ENCODE measurements at regions not wholly inside any gene's neighbourhood (a gene's known extent, or its start where the extent isn't known, plus 50 kb on each side); places are given as distances from the start of the nearest gene placed in this dataset.
"Not testable (repeated sequence)": the region's sequence is repeated elsewhere in the genome, so short reads cannot be mapped to it uniquely, and the experiment has no call there.

DNA sequence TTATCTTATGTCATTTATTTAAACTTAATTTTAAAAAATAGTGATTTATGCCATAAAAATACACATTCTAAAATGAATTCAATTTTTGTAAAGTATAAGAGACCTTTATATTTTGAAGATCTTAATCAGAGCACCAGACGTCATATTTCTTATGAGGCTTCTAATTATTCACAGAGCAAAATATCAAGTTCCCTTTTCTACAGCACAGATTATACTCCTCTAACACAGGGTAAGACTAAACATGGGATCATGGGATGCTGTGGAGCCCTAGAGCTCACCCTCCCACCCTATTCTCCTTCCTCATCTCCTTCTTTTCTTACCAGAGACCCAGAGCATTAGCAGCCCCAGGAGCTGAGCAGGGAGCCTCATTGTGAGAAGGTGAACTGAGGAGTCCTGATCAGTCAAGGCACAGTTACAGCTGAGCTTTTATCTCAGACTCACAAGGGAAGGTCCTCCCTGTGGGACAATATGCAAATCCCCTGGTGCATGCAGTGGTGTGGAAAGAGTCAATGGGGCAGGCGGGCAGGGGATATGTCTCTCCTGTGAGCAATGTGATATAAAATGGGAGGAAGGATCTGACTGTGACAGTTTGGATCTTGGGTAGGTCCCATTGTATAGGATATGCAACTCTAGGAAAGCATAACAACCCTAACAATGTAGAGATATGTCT is 530.7 kb downstream of the RPIA start:
- not testable (repeated sequence) for DNase-seq (ENCODE audit: low read depth)

DNA sequence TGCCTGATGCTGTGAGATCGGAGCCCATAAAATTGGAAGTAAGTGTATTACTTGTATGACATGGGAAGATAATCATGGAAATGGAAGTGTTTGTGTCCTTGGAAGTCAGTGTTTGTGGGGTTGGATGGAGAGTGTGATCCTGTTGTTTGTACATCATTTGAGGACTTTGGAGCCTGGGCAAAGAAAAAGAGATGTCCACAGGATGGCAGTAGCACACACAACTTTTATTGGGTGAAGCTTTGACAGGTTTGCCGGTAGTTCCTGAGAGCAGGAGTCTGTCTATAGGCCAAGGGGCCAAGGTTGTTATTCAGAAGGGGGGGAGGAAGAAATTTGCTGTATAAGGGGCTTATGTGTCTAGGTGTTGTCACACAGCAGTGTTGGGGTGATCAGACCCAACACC is 533.3 kb downstream of the RPIA start:
- not testable (repeated sequence) for DNase-seq (ENCODE audit: low read depth)

DNA sequence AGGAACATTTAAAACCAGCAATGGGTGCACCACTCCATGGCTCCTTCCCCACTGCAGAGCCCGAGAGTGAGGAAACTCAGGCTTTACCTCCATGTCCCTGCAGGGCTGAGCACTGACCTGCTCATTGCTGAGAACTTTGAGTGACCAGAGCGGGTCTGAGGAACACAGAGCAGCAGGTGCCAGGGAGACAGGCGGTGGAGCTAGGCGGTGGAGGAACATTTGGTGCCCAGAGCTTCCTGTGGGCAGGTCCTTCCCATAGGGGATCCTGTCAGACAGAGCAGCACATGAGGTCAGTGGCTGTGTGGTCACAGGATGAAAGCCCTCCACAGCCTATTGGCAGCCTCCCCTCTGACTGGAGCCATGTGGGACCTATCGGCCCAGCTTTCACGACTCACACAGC is 538.5 kb downstream of the RPIA start:
- not testable (repeated sequence) for DNase-seq (ENCODE audit: low read depth)

DNA sequence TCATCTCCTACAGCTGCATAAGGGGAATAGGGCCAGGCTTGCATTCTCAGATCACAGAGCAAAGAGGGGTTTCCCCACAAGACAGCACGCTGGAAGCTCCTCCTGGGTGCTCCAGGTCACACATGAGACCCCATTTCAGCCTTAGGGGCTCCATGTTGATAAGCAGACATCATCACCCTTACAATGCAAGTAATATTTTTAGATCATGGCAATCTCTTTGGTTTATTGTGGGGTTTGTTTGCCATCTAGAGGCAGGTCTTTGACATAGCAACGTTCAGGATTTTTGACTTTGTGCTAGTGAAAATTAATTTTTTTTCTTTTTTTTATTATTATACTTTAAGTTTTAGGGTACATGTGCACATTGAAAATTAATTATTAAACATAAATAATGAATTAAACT is 539.8 kb downstream of the RPIA start:
- DNase-seq (ENCODE audit: low read depth), result not testable (repeated sequence)

DNA sequence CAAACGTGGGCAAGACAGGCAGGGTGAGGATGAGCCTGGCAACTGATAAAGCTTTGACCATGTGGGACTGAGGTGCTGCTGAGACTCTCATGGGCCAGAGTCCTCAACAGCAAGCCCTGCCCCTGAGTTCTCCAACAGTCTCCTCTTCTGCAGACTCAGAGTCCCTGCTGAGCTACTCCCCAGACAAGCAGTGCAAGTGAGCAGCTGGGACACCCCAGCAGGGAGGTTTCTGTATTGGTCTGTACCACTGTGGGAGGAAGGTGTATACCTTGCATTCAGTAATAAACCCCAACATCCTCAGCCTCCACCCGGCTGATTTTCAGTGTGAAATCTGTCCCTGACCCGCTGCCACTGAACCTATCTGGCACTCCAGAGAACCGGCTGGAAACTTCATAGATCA is 542.5 kb downstream of the RPIA start:
- not testable (repeated sequence) for DNase-seq (ENCODE audit: low read depth)

DNA sequence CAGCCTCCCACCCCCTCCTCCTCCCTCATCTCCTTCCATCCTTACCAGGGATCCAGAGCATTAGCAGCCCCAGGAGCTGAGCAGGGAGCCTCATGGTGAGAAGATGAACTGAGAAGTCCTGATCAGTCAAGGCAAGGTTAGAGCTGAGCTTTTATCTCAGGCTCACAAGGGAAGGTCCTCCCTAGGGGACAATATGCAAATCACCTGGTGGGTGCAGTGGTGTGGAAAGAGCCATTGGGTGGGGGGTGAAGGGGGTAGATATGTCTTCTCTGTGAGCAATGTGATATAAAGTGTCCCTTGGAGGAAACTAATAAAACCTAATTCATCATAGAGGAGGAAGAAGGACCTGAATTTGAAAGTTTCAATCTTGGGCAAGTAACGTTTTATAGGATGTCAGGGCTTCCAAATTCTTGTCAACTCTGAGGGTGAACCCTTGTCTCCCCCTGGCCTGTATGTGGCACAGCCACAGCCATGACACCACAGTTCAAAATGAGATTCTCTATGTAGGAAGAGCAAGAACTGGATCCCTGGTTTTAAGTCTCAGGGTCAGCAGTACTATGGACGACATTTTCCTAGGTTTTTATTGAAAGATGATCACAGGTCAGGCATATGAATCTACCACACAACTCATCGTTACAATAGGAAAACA is 543.5 kb downstream of the RPIA start:
- not testable (repeated sequence) for DNase-seq (ENCODE audit: low read depth)

DNA sequence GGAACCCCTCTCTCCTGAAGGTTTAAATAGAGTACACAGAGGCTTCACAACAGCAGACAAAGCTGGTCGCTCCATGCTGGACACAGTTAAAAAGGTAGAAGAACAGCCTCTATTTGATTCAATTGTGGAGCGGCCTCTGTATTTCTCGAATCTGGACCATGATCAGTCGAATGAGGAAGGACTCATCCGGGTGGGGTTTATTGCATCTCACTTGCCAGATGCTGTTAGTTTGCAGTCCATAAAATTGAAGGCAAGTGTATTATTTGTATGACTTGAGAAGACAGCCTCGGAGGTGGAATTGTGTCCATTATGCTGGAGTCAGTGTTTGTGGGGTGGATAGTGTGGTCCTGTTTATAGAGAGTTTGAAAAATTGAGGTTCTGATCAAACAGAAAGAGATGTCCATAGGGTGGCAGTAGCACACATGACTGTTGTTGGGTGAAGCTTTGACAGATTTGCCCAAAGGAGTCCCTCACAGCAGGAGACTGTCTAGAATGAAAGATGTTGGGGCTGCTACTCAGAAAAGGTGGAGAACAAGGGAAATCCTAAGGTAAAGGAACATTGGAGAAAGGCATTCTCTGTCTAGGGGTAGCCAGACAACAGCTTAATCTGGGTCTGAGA is 545.5 kb downstream of the RPIA start:
- not testable (repeated sequence) for DNase-seq (ENCODE audit: low read depth)

DNA sequence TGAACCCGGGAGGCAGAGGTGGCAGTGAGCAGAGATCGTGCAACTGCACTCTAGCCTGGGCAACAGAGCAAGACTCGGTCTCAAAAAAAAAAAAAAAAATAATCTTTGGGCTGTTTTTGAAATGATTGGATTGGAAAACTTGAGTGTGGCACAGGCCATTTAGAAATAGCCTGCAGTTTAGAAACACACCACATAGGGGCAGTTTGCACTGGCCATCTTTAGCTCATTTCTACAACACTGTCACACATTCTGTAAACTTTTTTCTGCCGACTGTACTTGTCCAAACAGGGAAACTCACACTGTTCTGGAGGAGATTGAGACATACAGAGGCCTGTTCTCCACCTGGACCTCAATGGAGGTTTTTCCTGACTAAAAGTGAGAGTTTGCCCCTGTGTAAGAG is 546.3 kb downstream of the RPIA start:
- DNase-seq (ENCODE audit: low read depth), result not testable (repeated sequence)

DNA sequence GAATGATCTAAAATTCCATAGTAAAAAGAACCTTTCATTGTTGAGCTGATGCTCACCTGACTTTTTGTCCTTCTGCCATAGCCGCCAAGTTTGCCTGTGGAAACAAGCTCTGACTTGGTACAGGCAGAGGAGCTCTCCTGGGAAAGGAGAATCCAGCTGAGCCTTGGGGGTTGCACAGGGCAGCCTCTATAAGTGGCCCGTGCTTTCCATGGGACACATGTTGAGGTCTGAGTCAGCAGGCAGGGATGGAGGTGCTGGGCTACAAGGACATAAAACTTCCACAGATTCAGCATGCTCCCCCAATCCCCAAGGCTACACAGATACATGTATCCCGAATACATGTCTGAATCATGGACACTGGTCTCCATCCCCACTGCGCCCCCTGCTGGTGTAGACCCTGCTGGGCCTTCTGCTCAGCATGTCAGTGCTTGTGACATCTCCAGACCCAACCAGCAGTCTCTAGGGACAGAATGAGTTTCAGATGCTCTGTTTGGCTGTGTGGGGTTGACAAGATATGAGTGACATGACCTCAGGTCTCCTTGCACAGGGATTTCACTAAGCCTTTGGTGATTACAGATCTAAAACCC is 551.7 kb downstream of the RPIA start:
- DNase-seq (ENCODE audit: low read depth), result not testable (repeated sequence)

DNA sequence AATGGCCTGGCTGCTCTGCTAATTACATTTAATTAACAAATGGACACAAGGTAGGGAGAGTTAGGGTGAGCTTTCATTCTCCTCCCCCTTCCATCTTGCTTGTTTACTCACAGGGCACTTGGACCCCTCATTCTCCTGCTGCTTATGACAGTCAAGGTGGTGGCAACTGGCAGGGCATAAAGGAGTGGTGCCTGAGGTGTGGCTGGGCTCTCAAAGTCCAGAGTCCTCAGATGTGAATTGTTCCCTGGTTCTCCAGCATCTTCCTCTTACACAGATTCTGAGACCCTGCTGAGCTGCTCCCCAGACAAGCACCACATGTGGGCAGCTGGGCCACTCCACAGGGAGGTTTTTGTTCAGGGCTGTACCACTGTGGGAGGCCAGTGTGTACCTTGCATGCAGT is 552.9 kb downstream of the RPIA start:
- DNase-seq (ENCODE audit: low read depth), result not testable (repeated sequence)

DNA sequence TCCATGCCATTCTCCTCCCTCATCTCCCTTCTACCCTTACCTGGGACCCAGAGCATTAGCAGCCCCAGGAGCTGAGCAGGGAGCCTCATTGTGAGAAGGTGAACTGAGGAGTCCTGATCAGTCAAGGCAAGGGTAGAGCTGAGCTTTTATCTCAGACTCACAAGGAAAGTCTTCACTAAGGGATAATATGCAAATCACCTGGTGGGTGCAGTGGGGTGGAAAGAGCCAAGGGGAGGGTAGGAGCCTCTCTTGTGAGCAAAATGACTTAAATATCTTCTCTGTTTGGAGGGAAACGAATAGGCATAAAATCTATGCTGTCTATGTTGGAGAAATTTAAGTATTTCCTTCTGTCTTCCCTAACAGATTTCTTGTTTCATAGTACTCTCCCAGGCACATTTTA is 554.0 kb downstream of the RPIA start:
- DNase-seq (ENCODE audit: low read depth), result not testable (repeated sequence)

DNA sequence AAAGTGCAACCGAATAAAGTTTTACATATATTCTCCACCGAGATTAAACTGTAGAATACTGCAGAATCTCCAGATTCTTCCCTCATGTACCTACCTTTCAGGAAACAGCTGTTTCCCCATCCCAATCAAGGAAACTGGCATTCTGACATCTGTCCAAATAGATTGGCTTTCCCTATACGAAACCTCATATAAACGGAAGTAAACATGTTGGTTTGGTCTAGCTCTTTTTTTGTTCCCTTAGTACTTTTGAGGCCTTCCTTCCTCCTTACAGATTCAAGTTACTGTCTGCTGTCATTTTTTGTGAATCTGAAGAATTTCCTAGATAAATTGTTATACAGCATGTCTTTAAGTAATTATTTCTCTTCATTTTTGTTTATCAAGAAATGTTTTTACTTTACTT is 554.6 kb downstream of the RPIA start:
- DNase-seq (ENCODE audit: low read depth), result not testable (repeated sequence)

DNA sequence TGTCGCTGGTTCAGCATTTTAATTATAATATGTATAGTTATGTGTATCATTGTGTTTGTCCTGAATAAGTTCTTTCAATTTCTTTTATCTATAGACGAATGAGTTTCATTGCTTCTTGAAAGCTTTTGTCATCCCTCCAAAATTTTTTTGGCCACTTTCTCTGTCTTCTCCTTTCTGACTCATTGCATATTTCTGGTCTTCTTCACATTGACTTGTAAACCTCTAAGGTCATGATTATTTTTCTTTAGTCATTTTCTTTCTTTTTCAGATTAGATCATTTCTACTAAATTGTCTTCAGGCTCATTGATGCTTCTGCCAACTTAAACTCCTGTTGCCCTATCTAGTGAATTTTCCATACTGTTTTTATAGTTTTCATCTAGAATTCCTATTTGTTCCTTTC is 555.1 kb downstream of the RPIA start:
- DNase-seq (ENCODE audit: low read depth), result not testable (repeated sequence)

DNA sequence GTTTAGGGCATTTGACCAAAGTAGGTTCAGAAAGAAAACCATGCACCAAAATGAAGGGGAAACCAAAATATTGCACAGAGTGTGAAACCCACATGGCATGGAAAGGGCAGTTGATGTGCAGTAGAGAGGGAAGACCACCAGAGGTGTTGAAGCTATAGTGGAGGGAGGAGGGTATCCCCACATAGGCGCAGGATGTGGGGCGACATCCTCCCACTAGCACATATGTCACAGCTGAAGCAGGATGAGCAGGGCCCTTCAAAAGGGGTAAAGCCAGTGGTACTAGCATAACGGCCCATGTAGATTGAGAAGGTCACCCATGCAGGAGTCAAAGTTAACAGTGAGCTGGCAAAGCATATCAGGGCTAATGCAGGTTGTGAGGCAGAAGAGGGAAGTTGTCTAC is 563.5 kb downstream of the RPIA start:
- DNase-seq (ENCODE audit: low read depth), result not testable (repeated sequence)

DNA sequence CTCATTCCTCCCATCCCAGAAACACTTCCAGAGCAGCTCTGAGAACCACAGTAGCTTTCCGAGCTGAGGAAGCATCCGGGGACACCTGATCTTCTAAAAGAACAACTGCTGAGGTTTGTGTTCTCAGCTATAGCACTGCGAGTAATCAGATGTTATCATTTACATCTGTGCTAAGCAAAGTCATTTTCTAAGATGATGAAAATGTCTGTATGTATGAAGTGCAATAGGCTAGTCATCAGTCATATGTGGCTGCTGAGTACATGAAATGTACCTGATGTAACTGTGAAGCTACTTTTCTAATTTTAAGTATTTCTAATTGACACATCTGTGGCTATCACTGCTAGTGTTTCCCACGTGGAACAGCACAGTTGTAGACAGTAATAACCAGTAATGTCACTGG is 582.0 kb downstream of the RPIA start:
- not testable (repeated sequence) for DNase-seq (ENCODE audit: low read depth)

DNA sequence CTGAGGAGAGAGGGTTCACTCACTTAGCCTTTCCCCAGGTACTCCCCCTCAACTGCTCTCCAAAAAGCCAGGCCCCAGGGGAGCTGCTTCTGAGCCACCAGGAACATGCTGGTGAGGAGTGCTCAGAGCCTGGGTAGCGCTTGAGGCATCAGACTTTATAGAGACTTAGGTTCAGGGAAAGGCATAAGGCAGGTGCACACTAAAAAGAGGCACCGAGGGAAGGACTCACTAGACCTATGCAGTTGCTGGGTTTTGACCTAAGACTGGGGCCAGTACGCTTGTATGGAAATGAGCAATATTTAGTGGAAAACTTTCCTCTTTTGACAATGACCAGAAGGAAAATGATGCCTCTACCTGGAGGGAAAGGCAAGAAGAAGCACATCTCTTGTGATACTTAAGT is 589.1 kb downstream of the RPIA start:
- not testable (repeated sequence) for DNase-seq (ENCODE audit: low read depth)

DNA sequence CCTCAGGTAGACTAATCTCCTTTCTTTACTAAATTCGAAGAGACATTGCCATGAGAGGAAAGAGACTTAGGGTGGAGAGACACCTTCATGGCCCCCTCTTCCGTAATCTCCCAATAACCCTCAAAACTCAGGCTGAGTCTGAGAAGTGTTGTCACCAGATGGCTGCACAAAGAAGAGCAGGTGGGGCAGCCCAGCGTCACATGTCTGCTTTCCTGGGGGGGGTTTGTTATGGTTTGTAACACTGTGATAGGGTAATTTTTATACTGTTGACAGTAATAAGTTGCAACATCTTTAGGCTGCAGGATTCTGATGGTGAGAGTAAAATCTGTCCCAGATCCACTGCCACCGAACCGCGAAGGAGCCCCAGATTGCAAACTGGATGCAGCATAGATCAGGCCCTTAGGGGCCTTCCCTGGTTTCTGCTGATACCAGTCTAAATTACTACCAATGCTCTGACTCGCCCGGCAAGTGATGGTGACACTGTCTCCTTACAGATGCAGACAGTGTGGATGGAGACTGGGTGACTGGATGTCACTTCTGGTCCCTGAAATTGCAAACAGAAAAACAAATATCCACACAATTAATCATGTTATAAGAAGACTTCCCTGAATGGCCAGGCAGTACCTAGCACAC is 595.1 kb downstream of the RPIA start:
- not testable (repeated sequence) for DNase-seq (ENCODE audit: low read depth)

DNA sequence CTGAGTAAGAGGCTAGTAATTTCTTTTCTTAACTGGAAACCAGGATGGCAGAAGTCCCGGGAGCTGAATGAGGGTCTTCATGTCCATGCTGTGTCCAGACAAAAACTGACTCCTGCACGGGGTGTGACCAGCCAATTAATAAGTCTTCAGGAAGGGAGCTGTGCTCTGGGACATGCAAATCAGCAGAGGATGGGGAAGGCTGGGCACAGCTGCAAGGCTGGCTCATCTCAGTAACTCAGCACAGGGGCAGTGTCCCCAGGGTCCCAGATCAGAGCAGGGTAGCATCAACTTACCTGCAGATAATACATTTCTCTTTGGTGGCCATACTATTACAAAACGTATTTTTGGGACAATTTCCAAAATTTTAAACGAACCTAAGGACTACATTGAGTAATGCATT is 595.6 kb downstream of the RPIA start:
- DNase-seq (ENCODE audit: low read depth), result not testable (repeated sequence)

DNA sequence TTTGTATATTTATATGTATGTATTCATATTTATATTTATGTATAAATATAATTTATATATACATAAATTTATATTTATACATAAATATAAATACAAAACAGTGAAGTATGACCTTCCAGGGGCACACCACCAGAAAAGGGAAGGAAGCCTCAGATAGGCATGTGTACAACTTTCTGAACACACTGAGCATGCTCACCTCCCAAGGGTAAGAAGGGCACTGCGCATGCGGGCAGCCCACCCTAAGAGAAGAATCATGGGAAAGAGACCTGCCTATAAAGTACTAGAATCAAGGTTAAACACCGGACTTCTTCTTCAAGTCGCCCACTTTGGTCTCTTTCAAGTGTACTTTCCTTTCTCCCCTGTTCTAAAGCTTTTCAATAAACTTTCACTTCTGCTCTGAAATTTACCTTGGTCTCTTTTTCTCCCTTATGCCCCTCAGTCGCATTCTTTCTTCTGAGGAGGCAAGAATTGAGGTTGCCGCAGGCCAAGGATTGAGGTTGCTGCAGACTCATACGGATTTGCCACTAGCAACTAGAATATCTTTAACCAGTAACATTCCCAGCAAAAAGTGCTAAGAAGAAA is 600.3 kb downstream of the RPIA start:
- DNase-seq (ENCODE audit: low read depth), result not testable (repeated sequence)

DNA sequence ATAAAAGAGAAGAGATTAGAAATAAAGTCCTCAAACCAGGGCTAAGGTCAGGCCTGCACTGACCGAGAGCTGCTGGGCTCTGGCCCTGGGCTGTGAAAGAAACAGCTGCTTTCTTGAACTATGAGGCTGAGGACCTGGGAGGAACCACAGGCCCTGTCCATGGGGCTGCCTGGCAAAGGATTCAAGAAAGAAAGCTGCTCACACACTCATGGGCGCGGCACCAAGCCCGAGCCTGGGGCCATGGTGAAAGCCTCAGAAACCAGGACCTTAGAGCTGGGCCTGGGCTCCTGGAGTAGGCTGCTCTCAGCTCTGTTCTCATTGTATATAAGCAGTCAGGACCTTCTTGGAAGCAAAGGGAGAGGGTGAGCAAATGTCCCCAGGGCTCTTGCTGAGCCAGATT is 601.9 kb downstream of the RPIA start:
- not testable (repeated sequence) for DNase-seq (ENCODE audit: low read depth)

DNA sequence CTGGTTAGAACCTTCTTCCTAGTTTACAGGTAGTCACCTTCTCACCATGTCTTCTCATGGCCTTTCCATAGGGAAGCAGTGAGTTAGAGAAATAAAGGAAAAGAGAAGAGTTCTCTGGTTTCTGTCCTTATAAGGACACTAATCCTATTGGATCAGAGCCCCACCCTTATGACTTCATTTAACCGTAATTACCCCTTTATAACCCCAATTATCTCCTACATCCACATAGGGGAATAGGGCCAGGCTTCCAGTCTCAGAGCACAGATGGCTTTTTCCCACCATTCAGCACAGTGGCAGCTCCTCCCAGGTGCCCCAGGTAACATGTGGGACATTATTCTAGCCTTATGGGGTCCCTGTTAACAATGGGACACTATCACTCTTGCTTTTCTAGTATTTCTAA is 602.9 kb downstream of the RPIA start:
- DNase-seq (ENCODE audit: low read depth), result not testable (repeated sequence)

DNA sequence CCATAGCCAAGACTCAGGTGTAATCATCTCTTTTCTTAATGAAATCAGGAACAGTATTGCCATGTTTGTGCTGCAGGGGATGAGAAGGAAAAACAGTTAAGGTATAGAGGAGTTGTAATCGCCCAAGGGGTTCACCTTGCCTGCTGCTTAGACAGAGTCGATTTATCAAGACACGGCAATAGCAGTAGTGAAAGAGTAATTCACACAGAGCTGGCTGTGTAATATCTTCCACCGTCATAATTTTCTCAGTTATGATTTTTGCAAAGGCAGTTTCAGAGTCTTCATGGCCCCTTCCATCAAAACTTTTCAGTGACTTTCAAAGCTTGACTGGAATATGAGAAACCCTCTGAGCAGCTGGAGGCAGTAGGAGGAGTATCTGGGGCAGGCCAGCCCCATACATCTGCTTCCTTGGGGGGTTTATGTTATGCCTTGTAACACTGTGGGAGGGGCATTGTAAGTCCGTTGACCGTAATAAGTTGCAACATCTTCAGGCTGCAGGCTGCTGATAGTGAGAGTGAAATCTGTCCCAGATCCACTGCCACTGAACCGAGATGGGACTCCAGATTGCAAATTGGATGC is 605.4 kb downstream of the RPIA start:
- not testable (repeated sequence) for DNase-seq (ENCODE audit: low read depth)

All from activated T-cell treated with anti-CD3 and anti-CD28 coated beads for 1 hour (primary cell).